Endothelial cell of umbilical vein (primary cell): ENCODE measurements at regions not wholly inside any gene's neighbourhood (a gene's known extent, or its start where the extent isn't known, plus 50 kb on each side); places are given as distances from the start of the nearest gene placed in this dataset.

Source experiments
- BruUV-seq: library from RNA; stranded (reverse); fragments of 400-500 nt; replicated peaks from 2 replicates; lab custom pipeline; 2021; lab: Mats Ljungman, UMichigan
- CTCF ChIA-PET: fragments of 300-600, 350-600 bp; sonication (Branson Sonifier 250); formaldehyde crosslinking; loops from one replicate; lab custom pipeline; 2021; ENCODE audit warnings: antibody characterized with exemption, inconsistent platforms; lab: Charles Lee
- POLR2A ChIA-PET: fragments of 300-600, 350-600 bp; sonication (Branson Sonifier 250); formaldehyde crosslinking; loops from one replicate; lab custom pipeline; 2021; ENCODE audit warnings: antibody characterized with exemption, inconsistent platforms; lab: Charles Lee
- DNase-seq: peaks from one replicate; pipeline ENCODE4 v3.0.0-alpha.2; 2011; ENCODE audit warnings: low read depth, low spot score
- FAIRE-seq: peaks from 2 replicates; lab custom pipeline; 2011; peaks lifted over from hg19 to GRCh38; lab: Jason Lieb, UNC
- H2AFZ ChIP-seq: 2 replicates; pipeline ENCODE4 v1.6.0; 2012; ENCODE audit warnings: low read depth, low read length, control low read depth, inconsistent platforms
- H3K27ac ChIP-seq: 2 replicates; pipeline ENCODE4 v1.5.1; 2011; ENCODE audit warnings: low read depth, mild to moderate bottlenecking, control low read depth, low read length, moderate library complexity; ENCODE audit not compliant: insufficient read depth
- H3K27me3 ChIP-seq, 2 experiments: 2 replicates each; pipeline versions ENCODE4 v1.6.0 to v1.6.1; 2011; ENCODE audit warnings: low read length in 2 of 2, mixed read lengths in 1 of 2; ENCODE audit not compliant: control insufficient read depth in 2 of 2, insufficient read depth in 2 of 2
- H3K36me3 ChIP-seq, 2 experiments: 2 replicates in 1 of 2; 3 replicates in 1 of 2; pipeline ENCODE4 v1.5.1; 2011; ENCODE audit warnings: low read length in 2 of 2, mild to moderate bottlenecking in 1 of 2, moderate library complexity in 1 of 2; ENCODE audit not compliant: control insufficient read depth in 2 of 2, insufficient read depth in 2 of 2; ENCODE audit errors: extremely low read depth in 1 of 2
- H3K4me1 ChIP-seq: 3 replicates; pipeline ENCODE4 v1.5.1; 2011; ENCODE audit warnings: mild to moderate bottlenecking, low read length; ENCODE audit not compliant: control insufficient read depth, insufficient read depth; ENCODE audit errors: extremely low read depth
- H3K4me2 ChIP-seq: 2 replicates; pipeline ENCODE4 v1.6.1; 2011; ENCODE audit warnings: low read length, control low read depth, mixed read lengths; ENCODE audit not compliant: insufficient read depth
- H3K4me3 ChIP-seq, 3 experiments: fragments of 200-600 bp in 1 of 3; sonication (generic), shearing (Covaris generic) in 1 of 3; replicated peaks in 1 of 3; 2 replicates each; pipeline ENCODE4 v1.5.1; 2011 to 2016; ENCODE audit warnings: control low read depth in 3 of 3, low read length in 3 of 3, mild to moderate bottlenecking in 2 of 3, inconsistent platforms in 1 of 3, low read depth in 1 of 3, moderate library complexity in 1 of 3; ENCODE audit not compliant: insufficient read depth in 1 of 3
- H3K79me2 ChIP-seq: 2 replicates; pipeline ENCODE4 v1.6.0; 2012; ENCODE audit warnings: low read length, inconsistent platforms; ENCODE audit not compliant: control insufficient read depth, insufficient read depth
- H3K9ac ChIP-seq: replicated peaks from 2 replicates; pipeline ENCODE3; 2011; ENCODE audit warnings: low read length, control low read depth; ENCODE audit not compliant: insufficient read depth; ENCODE audit errors: extremely low read depth
- H3K9me1 ChIP-seq: replicated peaks from 3 replicates; pipeline ENCODE4 v1.6.0; 2011; ENCODE audit warnings: mild to moderate bottlenecking, low read length; ENCODE audit not compliant: control insufficient read depth, insufficient read depth; ENCODE audit errors: extremely low read depth
- H3K9me3 ChIP-seq: replicated peaks from 2 replicates; pipeline ENCODE4 v1.5.1; 2012; ENCODE audit warnings: low read length, inconsistent platforms; ENCODE audit not compliant: control insufficient read depth, insufficient read depth
- H4K20me1 ChIP-seq: replicated peaks from 2 replicates; pipeline ENCODE3; 2011; ENCODE audit warnings: mild to moderate bottlenecking, low read length; ENCODE audit not compliant: control insufficient read depth, insufficient read depth; ENCODE audit errors: extremely low read depth
- EZH2 ChIP-seq: IDR thresholded peaks from 2 replicates; pipeline ENCODE4 v1.6.1; 2012; ENCODE audit warnings: borderline replicate concordance, low read depth, mild to moderate bottlenecking, moderate library complexity, low read length, inconsistent platforms; ENCODE audit not compliant: severe bottlenecking
- FOS ChIP-seq: IDR thresholded peaks from 2 replicates; pipeline ENCODE4 v1.6.1; 2011; ENCODE audit warnings: mild to moderate bottlenecking, low read length, moderate library complexity, borderline replicate concordance; ENCODE audit not compliant: insufficient read depth
- GATA2 ChIP-seq: IDR thresholded peaks from 2 replicates; pipeline ENCODE4 v1.7.0; 2011; ENCODE audit warnings: low read depth, mild to moderate bottlenecking, moderate library complexity, mixed read lengths, low read length; ENCODE audit not compliant: insufficient read length, insufficient read depth
- JUN ChIP-seq: IDR thresholded peaks from 2 replicates; pipeline ENCODE4 v1.6.1; 2011; ENCODE audit warnings: borderline replicate concordance, low read depth; ENCODE audit not compliant: insufficient read length, insufficient read depth
- MYC ChIP-seq: IDR thresholded peaks from one replicate; pipeline ENCODE4 v1.6.1; 2011; ENCODE audit warnings: mild to moderate bottlenecking, low read depth, low read length
- POLR2A ChIP-seq: IDR thresholded peaks from 2 replicates; pipeline ENCODE4 v1.6.1; 2012; ENCODE audit warnings: low read depth, mild to moderate bottlenecking, control low read depth, low read length
- POLR2AphosphoS5 ChIP-seq: IDR thresholded peaks from 2 replicates; pipeline ENCODE4 v1.6.1; 2012; ENCODE audit warnings: low read depth, mild to moderate bottlenecking, control low read depth, low read length, moderate library complexity; ENCODE audit not compliant: insufficient read depth
- dilution Hi-C: fragments of 300-500 bp; cut with MboI; formaldehyde crosslinking; loops from one replicate; pipeline ENCODE4 v1.15.0; 2019; ENCODE audit warnings: low sequenced_read_pairs; ENCODE audit not compliant: extremely low pct_ligation_motif_present
- intact Hi-C: fragments of 100-400 bp; cut with micrococcal nuclease; formaldehyde crosslinking; loops from one replicate; pipeline ENCODE4 v1.10.0; 2022
- TF ChIP-seq, protein P1 (sequence below): IDR thresholded peaks from 2 replicates; pipeline ENCODE4 v1.6.1; 2011; ENCODE audit not compliant: insufficient read depth, insufficient read length
- TF ChIP-seq, protein P2 (sequence below), 2 donors: IDR thresholded peaks; 1 replicate in 1 of 2; 2 replicates in 1 of 2; pipeline ENCODE4 v1.5.1; 2011; ENCODE audit warnings: low read length in 2 of 2, mild to moderate bottlenecking in 2 of 2, moderate library complexity in 2 of 2, control low read depth in 1 of 2, inconsistent platforms in 1 of 2, low read depth in 1 of 2; ENCODE audit not compliant: insufficient read depth in 1 of 2; ENCODE audit errors: extremely low read depth in 1 of 2

DNA sequence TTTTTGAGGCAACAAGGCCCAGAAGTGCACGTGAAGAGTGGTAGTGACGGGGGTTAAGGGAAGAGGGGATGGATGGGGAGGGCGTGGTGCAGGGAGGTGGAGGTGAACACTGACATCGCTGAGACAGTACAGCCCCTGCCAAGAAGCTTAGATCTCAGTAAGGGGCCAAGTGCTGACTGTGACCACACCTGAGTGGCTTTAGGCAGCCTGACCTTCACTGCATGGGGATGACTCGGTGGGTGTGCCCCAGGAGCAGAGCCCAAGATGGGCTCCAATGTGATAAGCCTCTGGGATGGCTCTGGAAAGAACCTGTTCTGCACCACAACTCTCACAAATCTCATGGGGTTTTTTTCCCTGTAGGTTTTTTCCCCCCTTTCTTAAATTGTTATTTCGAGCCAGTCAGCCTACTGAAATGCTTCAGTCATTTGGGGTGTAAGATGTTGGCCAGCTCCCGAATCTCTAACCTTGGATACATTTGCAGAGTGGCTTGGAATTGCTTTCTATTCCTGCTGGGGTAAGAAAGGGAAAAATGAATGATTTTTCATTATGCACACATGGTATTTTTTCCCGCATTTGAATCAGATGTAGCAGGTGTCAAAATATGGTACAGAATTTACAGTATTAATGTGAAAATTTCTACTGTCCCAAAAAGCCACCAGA, 165.0 kb downstream of the TM9SF2 start:
- Histone ChIP-seq H4K20me1 (peaks cover 3% of the 10 kb centered on the region), H3K9me1 (no peaks in the 10 kb centered on the region), H3K9ac (no peak overlapping the region), H3K4me2 (no peak overlapping the region), H3K79me2 (no peaks in the 10 kb centered on the region), H3K27ac (no peak overlapping the region), H3K4me3 (no peak overlapping the region), H2AFZ (no peak overlapping the region), H3K4me1 (no peaks in the 10 kb centered on the region), H3K27me3 (peaks cover 0 to 9% of the 10 kb centered on the region in 2 experiments), H3K36me3 (no peaks in the 10 kb centered on the region), H3K9me3 (no peaks in the 10 kb centered on the region)
- no TSS peak for BruUV-seq
- intact Hi-C loops = no loop called here
- DNase-seq (no peak), FAIRE-seq (no peak)
- POLR2A ChIA-PET = no interaction called here
- no peak for TF ChIP-seq GATA2
- TF ChIP-seq MYC = no peak
- dilution Hi-C loops = no loop called here
- CTCF ChIA-PET = interaction anchor here (1.6 kb wide), 1 partner anchor 10 kb away, joined by 5 read pairs; no protein-coding TSS in a partner anchor

DNA sequence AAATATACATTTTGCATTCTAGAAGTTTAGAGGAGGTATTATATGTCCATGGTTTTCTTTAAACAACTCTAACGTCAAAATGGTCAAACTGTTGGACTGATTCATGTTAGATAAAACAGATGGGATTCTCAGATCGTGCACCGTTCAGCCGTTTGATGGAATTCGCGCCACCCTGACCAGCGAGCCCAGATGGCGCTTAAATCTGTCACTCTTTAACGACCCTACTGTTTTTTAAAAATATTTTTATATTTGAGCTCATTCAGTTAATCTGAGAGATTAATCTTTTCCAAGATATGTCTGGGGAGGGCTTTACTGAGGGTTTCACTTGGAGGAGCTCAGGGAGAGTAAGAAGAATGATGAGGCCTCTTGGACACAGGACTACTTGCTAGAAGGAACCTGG, 164.4 kb downstream of the TM9SF2 start:
- Histone ChIP-seq H3K27me3 (peaks cover 0 to 9% of the 10 kb centered on the region in 2 experiments), H3K4me3 (no peak overlapping the region), H3K36me3 (no peaks in the 10 kb centered on the region), H3K9ac (no peak overlapping the region), H3K4me1 (no peaks in the 10 kb centered on the region), H2AFZ (no peak overlapping the region), H3K9me3 (no peaks in the 10 kb centered on the region), H4K20me1 (peaks cover 3% of the 10 kb centered on the region), H3K79me2 (no peaks in the 10 kb centered on the region), H3K4me2 (no peak overlapping the region), H3K9me1 (no peaks in the 10 kb centered on the region), H3K27ac (no peak overlapping the region)
- ChIA-PET CTCF (interaction anchor here (1.6 kb wide), 1 partner anchor 9 kb away, joined by 5 read pairs; no protein-coding TSS in a partner anchor), POLR2A (no interaction called here)
- DNase-seq = no peak
- no peak for TF ChIP-seq POLR2AphosphoS5
- TF ChIP-seq JUN = no peak
- TF ChIP-seq EZH2 = no peak
- no peak for TF ChIP-seq MYC
- TF ChIP-seq, protein P1, sequence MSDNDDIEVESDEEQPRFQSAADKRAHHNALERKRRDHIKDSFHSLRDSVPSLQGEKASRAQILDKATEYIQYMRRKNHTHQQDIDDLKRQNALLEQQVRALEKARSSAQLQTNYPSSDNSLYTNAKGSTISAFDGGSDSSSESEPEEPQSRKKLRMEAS = no peak
- no peak for TF ChIP-seq GATA2
- TF ChIP-seq FOS = no peak
- TF ChIP-seq, protein P2, sequence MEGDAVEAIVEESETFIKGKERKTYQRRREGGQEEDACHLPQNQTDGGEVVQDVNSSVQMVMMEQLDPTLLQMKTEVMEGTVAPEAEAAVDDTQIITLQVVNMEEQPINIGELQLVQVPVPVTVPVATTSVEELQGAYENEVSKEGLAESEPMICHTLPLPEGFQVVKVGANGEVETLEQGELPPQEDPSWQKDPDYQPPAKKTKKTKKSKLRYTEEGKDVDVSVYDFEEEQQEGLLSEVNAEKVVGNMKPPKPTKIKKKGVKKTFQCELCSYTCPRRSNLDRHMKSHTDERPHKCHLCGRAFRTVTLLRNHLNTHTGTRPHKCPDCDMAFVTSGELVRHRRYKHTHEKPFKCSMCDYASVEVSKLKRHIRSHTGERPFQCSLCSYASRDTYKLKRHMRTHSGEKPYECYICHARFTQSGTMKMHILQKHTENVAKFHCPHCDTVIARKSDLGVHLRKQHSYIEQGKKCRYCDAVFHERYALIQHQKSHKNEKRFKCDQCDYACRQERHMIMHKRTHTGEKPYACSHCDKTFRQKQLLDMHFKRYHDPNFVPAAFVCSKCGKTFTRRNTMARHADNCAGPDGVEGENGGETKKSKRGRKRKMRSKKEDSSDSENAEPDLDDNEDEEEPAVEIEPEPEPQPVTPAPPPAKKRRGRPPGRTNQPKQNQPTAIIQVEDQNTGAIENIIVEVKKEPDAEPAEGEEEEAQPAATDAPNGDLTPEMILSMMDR (IDR thresholded peaks at IDR 0.05; ENCODE audit: extremely low read depth in 1 of 2, insufficient read depth in 1 of 2, low read depth in 1 of 2, low read length in 2 of 2) = no peak
- no peak for TF ChIP-seq POLR2A
- no TSS peak for BruUV-seq
- intact Hi-C loops = no loop called here
- no peak for FAIRE-seq
- dilution Hi-C loops = no loop called here
